Epithelial cell of proximal tubule (primary cell): ENCODE measurements at regions not wholly inside any gene's neighbourhood (a gene's known extent, or its start where the extent isn't known, plus 50 kb on each side); places are given as distances from the start of the nearest gene placed in this dataset.
A peak's percentile ranks its signal among the peaks of the same experiment; 100 is the strongest.

Experiments used
- DNase-seq: peaks from one replicate; pipeline ENCODE4 v3.0.0-alpha.2; 2011; ENCODE audit warnings: low read depth
- H3K4me3 ChIP-seq: 2 replicates; pipeline ENCODE4 v1.5.1; 2011; ENCODE audit warnings: low read depth, mild to moderate bottlenecking, low read length
- CTCF ChIP-seq: conservative IDR thresholded peaks from 2 replicates; pipeline ENCODE4 v1.5.1; 2012; ENCODE audit warnings: low read depth, mild to moderate bottlenecking, low read length

- TF ChIP-seq CTCF: no peak
- no peak overlapping the region for H3K4me3 ChIP-seq
- DNase-seq: no peak
Measured at GRCh38 chr14:54232735-54233134, 164.1 kb upstream of the CDKN3 start.

GRCh38 chr14:54241517-54241916 is 155.3 kb upstream of the CDKN3 start:
- no peak overlapping the region for H3K4me3 ChIP-seq
- DNase-seq: no peak
- no peak for TF ChIP-seq CTCF

GRCh38 chr14:54251356-54251755 is 145.5 kb upstream of the CDKN3 start:
- no peak for TF ChIP-seq CTCF
- H3K4me3 ChIP-seq: no peak overlapping the region
- no peak for DNase-seq

- no peak for TF ChIP-seq CTCF
- no peak overlapping the region for H3K4me3 ChIP-seq
- DNase-seq: peak; percentile 88
Measured at GRCh38 chr14:54252072-54252730, 144.6 kb upstream of the CDKN3 start.

- H3K4me3 ChIP-seq: no peak overlapping the region
- no peak for TF ChIP-seq CTCF
- DNase-seq: peak; percentile 93
Measured at GRCh38 chr14:54253195-54253947, 143.4 kb upstream of the CDKN3 start.

- no peak for DNase-seq
- TF ChIP-seq CTCF: no peak
- H3K4me3 ChIP-seq: no peak overlapping the region
Measured at GRCh38 chr14:54256156-54256555, 140.7 kb upstream of the CDKN3 start.

GRCh38 chr14:54257424-54257823 is 139.4 kb upstream of the CDKN3 start:
- no peak overlapping the region for H3K4me3 ChIP-seq
- TF ChIP-seq CTCF: no peak
- DNase-seq: no peak
